ENCODE measurements at regions not wholly inside any gene's neighbourhood (a gene's known extent, or its start where the extent isn't known, plus 50 kb on each side); places are given as distances from the start of the nearest gene placed in this dataset.

GRCh38 chr11:122270535-122270934 is 154.5 kb upstream of the BLID start:
- DNase-seq, result no peak

- no peak for DNase-seq
These were observed 153.8 kb upstream of the BLID start for GRCh38 chr11:122269824-122270223.

- no peak for DNase-seq
These were observed 152.7 kb upstream of the BLID start for GRCh38 chr11:122268601-122269130.

GRCh38 chr11:122267602-122268001 is 151.6 kb upstream of the BLID start:
- no peak for DNase-seq

- DNase-seq, result no peak
These were observed 150.0 kb upstream of the BLID start for GRCh38 chr11:122265981-122266380.

- no peak for DNase-seq
These were observed 148.1 kb upstream of the BLID start for GRCh38 chr11:122264121-122264520.

- no peak for DNase-seq
These were observed 145.5 kb upstream of the BLID start for GRCh38 chr11:122261546-122261945.

- DNase-seq, result no peak
These were observed 143.3 kb upstream of the BLID start for GRCh38 chr11:122259195-122259821.

GRCh38 chr11:122258446-122259194 is 142.6 kb upstream of the BLID start:
- DNase-seq, result no peak

- DNase-seq, result no peak
These were observed 137.7 kb upstream of the BLID start for GRCh38 chr11:122253589-122254231.

- DNase-seq, result no peak
These were observed 132.9 kb upstream of the BLID start for GRCh38 chr11:122248939-122249338.

GRCh38 chr11:122248131-122248530 is 132.1 kb upstream of the BLID start:
- no peak for DNase-seq

GRCh38 chr11:122246874-122247273 is 130.9 kb upstream of the BLID start:
- DNase-seq, result no peak

- DNase-seq, result no peak
These were observed 126.7 kb upstream of the BLID start for GRCh38 chr11:122242731-122243130.

- DNase-seq, result no peak
These were observed 125.6 kb upstream of the BLID start for GRCh38 chr11:122241566-122241965.

GRCh38 chr11:122240638-122241037 is 124.6 kb upstream of the BLID start:
- no peak for DNase-seq

GRCh38 chr11:122235615-122236014 is 119.6 kb upstream of the BLID start:
- DNase-seq, result peak in 1 of 2 experiments; percentile 27

GRCh38 chr11:122234780-122235179 is 118.8 kb upstream of the BLID start:
- no peak for DNase-seq

GRCh38 chr11:122234257-122234656 is 118.2 kb upstream of the BLID start:
- DNase-seq, result no peak

GRCh38 chr11:122232985-122233384 is 117.0 kb upstream of the BLID start:
- no peak for DNase-seq

- DNase-seq, result no peak
These were observed 114.4 kb upstream of the BLID start for GRCh38 chr11:122230385-122230755.

- no peak for DNase-seq
These were observed 113.7 kb upstream of the BLID start for GRCh38 chr11:122229481-122230384.

GRCh38 chr11:122229078-122229477 is 113.1 kb upstream of the BLID start:
- no peak for DNase-seq

All from NCI-H446 (cell line).